ENCODE measurements at regions not wholly inside any gene's neighbourhood (a gene's known extent, or its start where the extent isn't known, plus 50 kb on each side); places are given as distances from the start of the nearest gene placed in this dataset.

DNA sequence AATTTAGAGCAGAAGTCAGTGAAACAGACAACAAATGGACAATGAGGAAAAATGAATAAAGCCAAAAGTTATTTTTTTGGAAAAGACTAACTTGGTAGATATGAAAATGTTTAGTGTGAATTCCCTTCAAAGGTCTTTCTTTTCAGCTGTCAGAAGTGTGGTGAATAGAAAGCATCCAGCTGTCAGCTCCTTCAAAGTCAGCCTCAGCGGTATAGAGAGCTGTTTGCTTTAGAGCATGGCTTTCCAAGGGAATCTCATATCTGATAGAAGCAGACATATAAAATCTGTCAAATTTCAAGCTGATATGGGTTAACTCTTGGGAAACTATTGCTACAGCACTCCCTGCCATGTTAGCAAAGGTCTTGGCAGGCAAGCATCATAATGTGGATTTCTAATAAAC, 309.3 kb downstream of the CASP12 start:
- WGBS, 2 experiments (ENCODE audit: extremely low coverage in 1 of 2, insufficient coverage in 1 of 2, insufficient read length in 1 of 2, insufficient replicate concordance in 2 of 2, low coverage in 1 of 2, low lambda C conversion rate in 2 of 2, missing lambda C conversion rate in 1 of 2) = 94% methylated on average over 1 of the region's 1 CpG; no CpG with 5 or more reads in 1 of the 2 experiments
- CTCF ChIA-PET (ENCODE audit: partially characterized antibody) = no interaction called here

More for the DNA sequence above, 309.3 kb downstream of the CASP12 start:
- Histone ChIP-seq H4K91ac (replicated peaks; ENCODE audit: insufficient read length, low read length) (no peak overlapping the region), H3K18ac (ENCODE audit: extremely low read depth, low read length) (no peak overlapping the region), H2BK20ac (ENCODE audit: low read length) (no peak overlapping the region), H4K5ac (ENCODE audit: insufficient read length, low read depth, low read length) (no peak overlapping the region), H3K79me2 (ENCODE audit: control insufficient read depth in 1 of 2, insufficient read depth in 2 of 2, low read length in 2 of 2) (no peaks in the 10 kb centered on the region), H4K20me1 (replicated peaks in 1 of 2; ENCODE audit: control insufficient read depth in 1 of 2, insufficient read depth in 2 of 2, low read length in 2 of 2) (no peaks in the 10 kb centered on the region), H3K23ac (ENCODE audit: insufficient read length) (no peak overlapping the region), H2AK5ac (ENCODE audit: low read depth, low read length) (no peak overlapping the region), H3K27ac (ENCODE audit: low read depth, low read length) (no peak overlapping the region), H2BK5ac (ENCODE audit: low read depth, low read length) (no peak overlapping the region), H3K4ac (replicated peaks; ENCODE audit: insufficient read length, low read depth, low read length) (no peak overlapping the region), H3K56ac (replicated peaks; ENCODE audit: insufficient read length, low read depth, low read length) (no peak overlapping the region), H2BK15ac (ENCODE audit: low read length) (no peak overlapping the region), H2BK12ac (ENCODE audit: low read depth, low read length) (no peak overlapping the region), H3K23me2 (ENCODE audit: low read depth, low read length) (no peaks in the 10 kb centered on the region), H3K4me2 (ENCODE audit: insufficient read depth in 1 of 2, low read depth in 2 of 2, low read length in 2 of 2) (no peak overlapping the region), H3K14ac (ENCODE audit: insufficient read length) (no peak overlapping the region), H4K8ac (ENCODE audit: extremely low read depth, insufficient read depth, low read length) (no peak overlapping the region), H2BK120ac (replicated peaks; ENCODE audit: low read depth, low read length) (no peak overlapping the region), H3K36me3 (ENCODE audit: control insufficient read depth in 2 of 4, insufficient read depth in 4 of 4, low read length in 3 of 4) (no peaks in the 10 kb centered on the region), H3K9ac (replicated peaks in 1 of 4; ENCODE audit: extremely low read depth in 1 of 4, low read depth in 3 of 4, low read length in 3 of 4) (no peak overlapping the region), H2AFZ (ENCODE audit: low read length) (no peak overlapping the region), H3K4me1 (replicated peaks in 1 of 4; ENCODE audit: control insufficient read depth in 3 of 4, insufficient read depth in 4 of 4, low read length in 3 of 4) (no peaks in the 10 kb centered on the region), H3K9me3 (ENCODE audit: insufficient read depth in 2 of 2, low read depth in 1 of 2, low read length in 1 of 2) (no peaks in the 10 kb centered on the region), H3K27me3 (replicated peaks in 1 of 4; ENCODE audit: control insufficient read depth in 3 of 4, extremely low read depth in 1 of 4, insufficient read depth in 3 of 4, low read length in 3 of 4) (no peaks in the 10 kb centered on the region), H3K79me1 (ENCODE audit: low read depth, low read length) (no peaks in the 10 kb centered on the region), H3K4me3 (ENCODE audit: extremely low read depth in 1 of 4, insufficient read depth in 2 of 4, low read depth in 3 of 4, low read length in 4 of 4) (no peak overlapping the region)
- POLR2A ChIA-PET (ENCODE audit: partially characterized antibody) = no interaction called here
- FAIRE-seq = no peak
- no peak for DNase-seq (ENCODE audit: low read depth in 1 of 2, low spot score in 2 of 2)
- TF ChIP-seq, protein P1, sequence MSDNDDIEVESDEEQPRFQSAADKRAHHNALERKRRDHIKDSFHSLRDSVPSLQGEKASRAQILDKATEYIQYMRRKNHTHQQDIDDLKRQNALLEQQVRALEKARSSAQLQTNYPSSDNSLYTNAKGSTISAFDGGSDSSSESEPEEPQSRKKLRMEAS (IDR thresholded peaks at IDR 0.05) = no peak
- no peak for TF ChIP-seq JUN (IDR thresholded peaks at IDR 0.05; ENCODE audit: low read depth, low read length)
- TF ChIP-seq NANOG (IDR thresholded peaks at IDR 0.05; ENCODE audit: insufficient read depth, low read depth, low read length, poor library complexity, severe bottlenecking) = no peak
- TF ChIP-seq CHD2 (IDR thresholded peaks at IDR 0.05; ENCODE audit: low read length) = no peak
- no peak for TF ChIP-seq CTBP2 (IDR thresholded peaks at IDR 0.05; ENCODE audit: borderline replicate concordance, insufficient read depth, insufficient read length, low read length)
- no peak for TF ChIP-seq SP1 (IDR thresholded peaks at IDR 0.05; ENCODE audit: low read depth, low read length)
- TF ChIP-seq JUND (IDR thresholded peaks at IDR 0.05; ENCODE audit: low read length) = no peak

All from H1 (cell line).